PC-9 (cell line): ENCODE measurements at regions not wholly inside any gene's neighbourhood (a gene's known extent, or its start where the extent isn't known, plus 50 kb on each side); places are given as distances from the start of the nearest gene placed in this dataset.

Experiments used
- BruUV-seq: library from RNA; stranded (reverse); fragments of 400-500 nt; replicated peaks from 2 replicates; lab custom pipeline; 2021; lab: Mats Ljungman, UMichigan
- CTCF ChIA-PET: fragments of 300-600 bp; sonication (Branson Sonifier 250); formaldehyde crosslinking; loops from one replicate; lab custom pipeline; 2022; ENCODE audit warnings: antibody characterized with exemption; lab: Charles Lee
- POLR2A ChIA-PET: fragments of 300-600 bp; sonication (Branson Sonifier 250); formaldehyde crosslinking; loops from one replicate; lab custom pipeline; 2022; ENCODE audit warnings: antibody characterized with exemption; ENCODE audit not compliant: unreplicated experiment; lab: Charles Lee
- DNase-seq, 2 experiments: peaks; one replicate each; pipeline versions ENCODE4 v3.0.0 to v3.0.0-alpha.2; 2015 to 2022; ENCODE audit warnings: mixed read lengths in 1 of 2
- H2AFZ ChIP-seq: fragments of 200-600 bp; sonication (generic); 2 replicates; pipeline ENCODE4 v1.8.1; 2017; ENCODE audit warnings: antibody characterized with exemption
- H3F3A ChIP-seq: fragments of 200-600 bp; sonication (generic); 2 replicates; pipeline ENCODE4 v1.8.1; 2017; ENCODE audit warnings: antibody characterized with exemption, mild to moderate bottlenecking, low read depth; ENCODE audit not compliant: insufficient read depth
- H3K27ac ChIP-seq: fragments of 200-600 bp; sonication (generic); 2 replicates; pipeline ENCODE4 v1.6.1; 2016; ENCODE audit warnings: mixed run types
- H3K27me3 ChIP-seq: fragments of 200-600 bp; sonication (generic); 2 replicates; pipeline ENCODE4 v1.6.1; 2016; ENCODE audit warnings: low read depth, mixed run types; ENCODE audit not compliant: insufficient read depth
- H3K36me3 ChIP-seq: fragments of 200-600 bp; sonication (generic); 2 replicates; pipeline ENCODE4 v1.6.1; 2016; ENCODE audit warnings: low read depth, mixed run types
- H3K4me1 ChIP-seq: fragments of 200-600 bp; sonication (generic); replicated peaks from 2 replicates; pipeline ENCODE4 v1.6.1; 2016; ENCODE audit warnings: mixed run types; ENCODE audit not compliant: insufficient read depth
- H3K4me2 ChIP-seq: fragments of 200-600 bp; sonication (generic); 2 replicates; pipeline ENCODE4 v1.6.1; 2017; ENCODE audit warnings: mixed run types
- H3K4me3 ChIP-seq: fragments of 200-600 bp; sonication (generic); 2 replicates; pipeline ENCODE4 v1.6.1; 2016; ENCODE audit warnings: mixed run types
- H3K79me2 ChIP-seq: fragments of 200-600 bp; sonication (generic); 2 replicates; pipeline ENCODE4 v1.6.1; 2017; ENCODE audit warnings: low read depth, mixed run types
- H3K9me2 ChIP-seq: fragments of 200-600 bp; sonication (generic); 2 replicates; pipeline ENCODE4 v1.8.1; 2017; ENCODE audit warnings: mild to moderate bottlenecking; ENCODE audit not compliant: insufficient read depth
- H3K9me3 ChIP-seq: fragments of 200-600 bp; sonication (generic); 2 replicates; pipeline ENCODE4 v1.8.1; 2016; ENCODE audit warnings: low read depth; ENCODE audit not compliant: insufficient read depth
- H4K20me1 ChIP-seq: fragments of 200-600 bp; sonication (generic); 2 replicates; pipeline ENCODE4 v1.8.1; 2017; ENCODE audit not compliant: insufficient read depth
- EZH2 ChIP-seq: fragments of 200-600 bp; sonication (generic); IDR thresholded peaks from 2 replicates; pipeline ENCODE4 v1.8.0; 2017; ENCODE audit warnings: antibody characterized with exemption, low read depth
- intact Hi-C: fragments of 100-400 bp; cut with micrococcal nuclease; formaldehyde crosslinking; loops from one replicate; pipeline ENCODE4 v1.10.0; 2022; ENCODE audit not compliant: unreplicated experiment
- TF ChIP-seq, protein P1 (sequence below): fragments of 200-600 bp; sonication (generic); conservative IDR thresholded peaks from 2 replicates; pipeline ENCODE4 v1.6.1; 2017; ENCODE audit warnings: mixed run types, antibody characterized with exemption, mild to moderate bottlenecking, moderate library complexity

DNA sequence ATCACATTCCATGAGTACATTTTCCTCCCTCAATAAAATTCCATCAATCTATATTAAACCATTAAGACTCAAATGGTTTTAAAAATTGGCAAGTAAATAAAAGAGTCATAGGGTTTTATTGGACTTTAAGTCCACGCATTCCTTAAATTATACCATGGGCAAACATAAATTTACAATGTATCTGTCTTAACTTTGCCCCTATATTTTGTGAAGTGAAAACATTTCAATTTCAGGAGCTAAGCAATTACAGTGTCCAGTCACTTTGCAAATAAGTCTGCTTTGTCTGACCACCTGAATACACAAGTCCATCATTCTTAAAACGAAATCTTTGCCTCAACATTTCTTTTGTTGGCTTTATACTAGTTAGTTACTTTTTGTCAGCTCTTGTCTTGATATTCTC, 197.5 kb upstream of the SEMA3D start:
- no peak overlapping the region for H3K4me3 ChIP-seq

DNA sequence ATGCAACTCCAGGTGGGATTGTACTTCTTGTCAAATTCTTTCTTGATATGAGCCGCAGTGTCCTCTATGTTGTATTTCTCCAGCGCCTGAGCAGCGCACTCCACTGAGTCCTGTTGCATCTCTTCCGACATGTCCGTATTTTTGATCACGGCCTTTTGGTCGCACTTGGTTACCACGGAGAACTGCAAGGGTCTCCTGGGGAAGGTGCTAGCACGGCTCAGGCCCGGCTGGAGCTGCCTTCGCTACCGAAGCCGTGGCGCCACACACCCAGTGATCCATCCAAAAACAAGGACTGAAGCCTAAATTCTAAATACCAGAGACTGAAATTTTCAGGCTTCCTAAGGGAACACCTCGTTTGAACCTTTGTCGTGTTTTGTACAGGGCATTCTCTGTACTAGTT, 194.4 kb upstream of the SEMA3D start:
- DNase-seq = no peak
- no peak for TF ChIP-seq EZH2
- TF ChIP-seq, protein P1, sequence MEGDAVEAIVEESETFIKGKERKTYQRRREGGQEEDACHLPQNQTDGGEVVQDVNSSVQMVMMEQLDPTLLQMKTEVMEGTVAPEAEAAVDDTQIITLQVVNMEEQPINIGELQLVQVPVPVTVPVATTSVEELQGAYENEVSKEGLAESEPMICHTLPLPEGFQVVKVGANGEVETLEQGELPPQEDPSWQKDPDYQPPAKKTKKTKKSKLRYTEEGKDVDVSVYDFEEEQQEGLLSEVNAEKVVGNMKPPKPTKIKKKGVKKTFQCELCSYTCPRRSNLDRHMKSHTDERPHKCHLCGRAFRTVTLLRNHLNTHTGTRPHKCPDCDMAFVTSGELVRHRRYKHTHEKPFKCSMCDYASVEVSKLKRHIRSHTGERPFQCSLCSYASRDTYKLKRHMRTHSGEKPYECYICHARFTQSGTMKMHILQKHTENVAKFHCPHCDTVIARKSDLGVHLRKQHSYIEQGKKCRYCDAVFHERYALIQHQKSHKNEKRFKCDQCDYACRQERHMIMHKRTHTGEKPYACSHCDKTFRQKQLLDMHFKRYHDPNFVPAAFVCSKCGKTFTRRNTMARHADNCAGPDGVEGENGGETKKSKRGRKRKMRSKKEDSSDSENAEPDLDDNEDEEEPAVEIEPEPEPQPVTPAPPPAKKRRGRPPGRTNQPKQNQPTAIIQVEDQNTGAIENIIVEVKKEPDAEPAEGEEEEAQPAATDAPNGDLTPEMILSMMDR = no peak
- BruUV-seq = no TSS peak
- H3K36me3 ChIP-seq = no peaks in the 10 kb centered on the region
- no peaks in the 10 kb centered on the region for H3K79me2 ChIP-seq
- no peaks in the 10 kb centered on the region for H3K27me3 ChIP-seq
- CTCF ChIA-PET = no interaction called here
- H3K4me1 ChIP-seq = no peaks in the 10 kb centered on the region
- no peak overlapping the region for H3K27ac ChIP-seq
- H3K4me2 ChIP-seq = no peak overlapping the region
- intact Hi-C loops = no loop called here
- no peaks in the 10 kb centered on the region for H3K9me3 ChIP-seq
- POLR2A ChIA-PET = no interaction called here
- no peaks in the 10 kb centered on the region for H3K9me2 ChIP-seq
- no peaks in the 10 kb centered on the region for H4K20me1 ChIP-seq
- H3K4me3 ChIP-seq = no peak overlapping the region
- no peak overlapping the region for H2AFZ ChIP-seq
- no peaks in the 10 kb centered on the region for H3F3A ChIP-seq

More for the DNA sequence above, 197.5 kb upstream of the SEMA3D start:
- Histone ChIP-seq H2AFZ (0 out of 2 replicates have a peak overlapping the region, but pooled peaks have one; percentile 9), H3K4me1 (no peaks in the 10 kb centered on the region), H3K4me2 (no peak overlapping the region), H4K20me1 (no peaks in the 10 kb centered on the region), H3K79me2 (no peaks in the 10 kb centered on the region), H3F3A (no peaks in the 10 kb centered on the region), H3K36me3 (no peaks in the 10 kb centered on the region), H3K9me2 (no peaks in the 10 kb centered on the region), H3K27ac (no peak overlapping the region), H3K27me3 (no peaks in the 10 kb centered on the region), H3K9me3 (no peaks in the 10 kb centered on the region)
- no peak for DNase-seq
- ChIA-PET CTCF (no interaction called here), POLR2A (interaction anchor here (0.6 kb wide), 1 partner anchor 94 kb away, joined by 3 read pairs; no protein-coding TSS in a partner anchor)
- BruUV-seq = no TSS peak
- intact Hi-C loops = no loop called here
- no peak for TF ChIP-seq EZH2
- TF ChIP-seq, protein P1 = no peak

DNA sequence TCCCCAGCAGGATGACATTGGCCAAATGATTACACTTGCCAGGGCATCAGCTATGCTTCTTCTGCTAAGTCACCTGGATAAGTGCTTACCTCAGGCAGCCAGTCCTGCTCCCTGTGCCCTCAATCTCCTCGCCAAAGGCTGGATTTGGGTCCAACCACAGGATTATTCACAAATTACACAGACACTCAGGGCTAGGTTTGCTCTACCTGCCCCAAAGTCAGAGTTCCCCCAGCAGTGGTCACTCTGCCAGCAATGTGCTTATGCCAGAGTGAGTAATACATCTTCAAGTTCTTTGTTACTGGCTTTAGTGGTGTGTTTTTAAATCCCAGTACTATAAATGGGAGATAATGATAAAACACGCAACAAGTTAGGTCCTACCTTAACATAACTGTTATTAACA, 189.7 kb upstream of the SEMA3D start:
- intact Hi-C loops = no loop called here
- no peaks in the 10 kb centered on the region for H3K9me2 ChIP-seq
- H2AFZ ChIP-seq = peak overlapping the region; percentile 58
- no peaks in the 10 kb centered on the region for H3F3A ChIP-seq
- no peaks in the 10 kb centered on the region for H3K9me3 ChIP-seq
- no peaks in the 10 kb centered on the region for H3K27me3 ChIP-seq
- no peaks in the 10 kb centered on the region for H3K4me1 ChIP-seq
- H3K36me3 ChIP-seq = no peaks in the 10 kb centered on the region
- no peak overlapping the region for H3K4me3 ChIP-seq
- CTCF ChIA-PET = no interaction called here
- no peak overlapping the region for H3K27ac ChIP-seq
- POLR2A ChIA-PET = no interaction called here
- no peaks in the 10 kb centered on the region for H4K20me1 ChIP-seq
- BruUV-seq = no TSS peak
- TF ChIP-seq, protein P1 = no peak
- no peak for TF ChIP-seq EZH2
- no peak overlapping the region for H3K4me2 ChIP-seq
- no peak for DNase-seq
- H3K79me2 ChIP-seq = no peaks in the 10 kb centered on the region
